HepG2 (cell line): ENCODE measurements at regions not wholly inside any gene's neighbourhood (a gene's known extent, or its start where the extent isn't known, plus 50 kb on each side); places are given as distances from the start of the nearest gene placed in this dataset.

ENCODE experiments used
- CTCF ChIP-seq: sonication (generic); formaldehyde crosslinking; IDR thresholded peaks from 2 replicates; pipeline ENCODE4 v1.5.0; 2020; ENCODE audit warnings: mild to moderate bottlenecking, missing genetic modification reagents, moderate library complexity
- FLYWCH1 ChIP-seq: sonication (generic); formaldehyde crosslinking; IDR thresholded peaks from 2 replicates; pipeline ENCODE4 v1.8.1; 2023; ENCODE audit warnings: mild to moderate bottlenecking, missing genetic modification reagents
- FOSL2 ChIP-seq: sonication (generic); formaldehyde crosslinking; IDR thresholded peaks from 2 replicates; pipeline ENCODE4 v1.4.0; 2020; ENCODE audit warnings: missing genetic modification reagents
- JUND ChIP-seq: sonication (generic); formaldehyde crosslinking; IDR thresholded peaks from 2 replicates; pipeline ENCODE4 v1.8.0; 2022; ENCODE audit warnings: mild to moderate bottlenecking, missing genetic modification reagents
- MNT ChIP-seq: fragments of 450-650 bp; IDR thresholded peaks from 2 replicates; pipeline ENCODE4 v1.6.1; 2016
- MZF1 ChIP-seq: sonication (generic); formaldehyde crosslinking; IDR thresholded peaks from 2 replicates; pipeline ENCODE4 v1.8.1; 2023; ENCODE audit warnings: mild to moderate bottlenecking, missing genetic modification reagents, borderline replicate concordance
- THAP11 ChIP-seq: IDR thresholded peaks from 2 replicates; pipeline ENCODE4 v1.6.1; 2016; ENCODE audit warnings: missing biosample characterization, missing genetic modification reagents

- TF ChIP-seq CTCF (CRISPR knock-in tag) (no peak), JUND (CRISPR knock-in tag) (no peak), MZF1 (no peak), THAP11 (CRISPR knock-in tag) (no peak), FLYWCH1 (CRISPR knock-in tag) (no peak), MNT (no peak), FOSL2 (CRISPR knock-in tag) (no peak)
Observed at GRCh38 chr6:123744840-123745239, 58.8 kb upstream of the NKAIN2 start.
